B cell (primary cell): ENCODE measurements at regions not wholly inside any gene's neighbourhood (a gene's known extent, or its start where the extent isn't known, plus 50 kb on each side); places are given as distances from the start of the nearest gene placed in this dataset.

ENCODE experiments used
- ATAC-seq: fragments of 200-7000 bp; cut with Tn5 transposase; one replicate; pipeline ENCODE4 v1.10.0; 2021; ENCODE audit warnings: low read depth, mild to moderate bottlenecking, moderate number of reproducible peaks, moderate library complexity
- CTCF ChIA-PET: fragments of 350-600 bp; sonication (Branson Sonifier 250); formaldehyde crosslinking; loops from one replicate; lab custom pipeline; 2021; ENCODE audit warnings: antibody characterized with exemption, inconsistent platforms; lab: Charles Lee
- POLR2A ChIA-PET: fragments of 350-600 bp; sonication (Branson Sonifier 250); formaldehyde crosslinking; loops from one replicate; lab custom pipeline; 2021; ENCODE audit warnings: antibody characterized with exemption; lab: Charles Lee
- DNase-seq: peaks from one replicate; pipeline ENCODE4 v3.0.0; 2013
- H2AFZ ChIP-seq: 2 replicates; pipeline ENCODE4 v1.6.1; 2012; ENCODE audit warnings: mild to moderate bottlenecking, low read depth, low read length; ENCODE audit not compliant: insufficient read depth, poor library complexity, severe bottlenecking
- H3K27ac ChIP-seq, 2 donors: 1 replicate in 1 of 2; 2 replicates in 1 of 2; pipeline ENCODE4 v1.5.1; 2012 to 2013; ENCODE audit warnings: low read length in 2 of 2, mild to moderate bottlenecking in 2 of 2, moderate library complexity in 1 of 2
- H3K27me3 ChIP-seq, 4 experiments: fragments of 200-600 bp in 1 of 4; sonication (generic) in 1 of 4; replicated peaks in 1 of 4; 1 replicate in 2 of 4; 2 replicates in 2 of 4; pipeline versions ENCODE4 v1.6.1 to v1.7.0; 2013 to 2016; ENCODE audit warnings: low read length in 3 of 4, mild to moderate bottlenecking in 2 of 4, mixed read lengths in 1 of 4, moderate library complexity in 1 of 4; ENCODE audit not compliant: insufficient read depth in 4 of 4, control insufficient read depth in 3 of 4; ENCODE audit errors: control extremely low read depth in 1 of 4
- H3K36me3 ChIP-seq, 2 experiments: replicated peaks in 1 of 2; 1 replicate in 1 of 2; 2 replicates in 1 of 2; pipeline versions ENCODE4 v1.6.1 to v1.7.1; 2013; ENCODE audit warnings: low read length in 1 of 2; ENCODE audit not compliant: insufficient read depth in 2 of 2, control insufficient read depth in 1 of 2; ENCODE audit errors: control extremely low read depth in 1 of 2, extremely low read depth in 1 of 2
- H3K4me1 ChIP-seq, 2 donors: fragments of 200-600 bp in 1 of 2; sonication (generic) in 1 of 2; 1 replicate in 1 of 2; 2 replicates in 1 of 2; pipeline versions ENCODE4 v1.5.1 to v1.6.1; 2013 to 2017; ENCODE audit warnings: low read length in 2 of 2; ENCODE audit not compliant: control insufficient read depth in 2 of 2, insufficient read depth in 2 of 2
- H3K4me2 ChIP-seq: replicated peaks from 2 replicates; pipeline ENCODE3; 2012; ENCODE audit warnings: mild to moderate bottlenecking, low read depth, low read length; ENCODE audit not compliant: poor library complexity, severe bottlenecking
- H3K4me3 ChIP-seq, 5 experiments: fragments of 200-600 bp in 1 of 5; sonication (generic) in 1 of 5; 1 replicate in 3 of 5; 2 replicates in 2 of 5; pipeline versions ENCODE4 v1.5.1 to v1.7.0; 2011 to 2016; ENCODE audit warnings: low read length in 4 of 5, mild to moderate bottlenecking in 4 of 5, low read depth in 2 of 5, control low read depth in 1 of 5, moderate library complexity in 1 of 5; ENCODE audit not compliant: insufficient read depth in 1 of 5; ENCODE audit errors: control extremely low read depth in 1 of 5, extremely low read depth in 1 of 5
- H3K79me2 ChIP-seq: fragments of 200-600 bp; sonication (generic); one replicate; pipeline ENCODE4 v1.6.0; 2016; ENCODE audit warnings: low read length; ENCODE audit not compliant: control insufficient read depth, insufficient read depth
- H3K9ac ChIP-seq: fragments of 200-600 bp; sonication (generic); 2 replicates; pipeline ENCODE4 v1.6.1; 2017; ENCODE audit warnings: mild to moderate bottlenecking, low read length, moderate library complexity
- H3K9me3 ChIP-seq, 3 donors: one replicate each; pipeline versions ENCODE4 v1.6.1 to v1.7.1; 2013; ENCODE audit warnings: low read length in 2 of 3; ENCODE audit not compliant: control insufficient read depth in 2 of 3, insufficient read depth in 1 of 3; ENCODE audit errors: control extremely low read depth in 1 of 3
- H4K20me1 ChIP-seq: 2 replicates; pipeline ENCODE4 v1.6.0; 2012; ENCODE audit warnings: mild to moderate bottlenecking, low read length; ENCODE audit not compliant: insufficient read depth, control insufficient read depth, poor library complexity, severe bottlenecking
- H3K27ac Mint-ChIP-seq: one replicate; pipeline ENCODE4 v1.8.0; 2021; ENCODE audit warnings: mixed read lengths
- H3K27me3 Mint-ChIP-seq: one replicate; pipeline ENCODE4 v1.8.0; 2021; ENCODE audit warnings: mixed read lengths
- H3K4me1 Mint-ChIP-seq: one replicate; pipeline ENCODE4 v1.8.0; 2021; ENCODE audit warnings: mixed read lengths
- H3K4me3 Mint-ChIP-seq: one replicate; pipeline ENCODE4 v1.8.0; 2021; ENCODE audit warnings: mixed read lengths
- H3K9me3 Mint-ChIP-seq: one replicate; pipeline ENCODE4 v1.8.0; 2022; ENCODE audit warnings: mixed read lengths; ENCODE audit not compliant: insufficient read depth
- CTCF ChIP-seq: fragments of 200-600 bp; IDR thresholded peaks from one replicate; pipeline ENCODE4 v1.8.0; 2022; ENCODE audit warnings: antibody characterized with exemption, mild to moderate bottlenecking
- EZH2 ChIP-seq: IDR thresholded peaks from 2 replicates; pipeline ENCODE4 v1.6.1; 2012; ENCODE audit warnings: borderline replicate concordance, low read depth, mild to moderate bottlenecking, moderate library complexity, low read length; ENCODE audit not compliant: insufficient read depth, poor library complexity, severe bottlenecking
- WGBS: methylation state at CpG from one replicate; pipeline ENCODE4 v1.1.5; 2013; ENCODE audit warnings: missing lambda C conversion rate; ENCODE audit not compliant: insufficient coverage; 5-methylcytosine and 5-hydroxymethylcytosine counted together
- intact Hi-C: fragments of 100-400 bp; cut with micrococcal nuclease; formaldehyde crosslinking; loops from one replicate; pipeline ENCODE4 v1.10.0; 2022

DNA sequence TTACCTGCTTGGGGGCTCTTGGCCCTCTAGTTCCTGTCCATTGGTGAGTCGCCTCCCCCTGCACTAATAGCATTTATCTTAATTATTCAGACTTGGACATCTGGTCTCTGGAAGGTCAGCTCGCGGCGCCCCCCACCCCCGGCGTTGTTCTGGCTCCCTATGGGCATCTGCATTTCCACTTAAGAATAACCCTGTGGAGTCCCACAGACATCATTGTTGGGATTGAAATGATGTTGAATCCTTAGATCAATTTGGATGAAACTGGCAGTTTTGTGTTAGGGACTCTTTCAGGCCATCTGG lies 313.8 kb upstream of the HS6ST1 start:
- Histone ChIP-seq H3K9ac (no peak overlapping the region), H3K27ac (no peak overlapping the region), H3K79me2 (no peaks in the 10 kb centered on the region), H4K20me1 (no peaks in the 10 kb centered on the region), H3K4me3 (no peak overlapping the region), H3K36me3 (no peaks in the 10 kb centered on the region), H2AFZ (no peak overlapping the region), H3K27me3 (no peaks in the 10 kb centered on the region), H3K9me3 (no peaks in the 10 kb centered on the region), H3K4me1 (no peaks in the 10 kb centered on the region), H3K4me2 (no peak overlapping the region)
- CTCF ChIA-PET: no interaction called here
- H3K27me3 Mint-ChIP-seq: peaks cover 11% of the 10 kb centered on the region
- H3K9me3 Mint-ChIP-seq: no peaks in the 10 kb centered on the region
- intact Hi-C loops: no loop called here
- no peak for TF ChIP-seq CTCF
- TF ChIP-seq EZH2: no peak
- DNase-seq (no peak), ATAC-seq (no peak)
- WGBS: 67% methylated on average over 1 of the region's 6 CpGs
- H3K4me1 Mint-ChIP-seq: no peaks in the 10 kb centered on the region
- POLR2A ChIA-PET: no interaction called here
- H3K27ac Mint-ChIP-seq: no peak overlapping the region
- no peak overlapping the region for H3K4me3 Mint-ChIP-seq

GRCh38 chr2:128633501-128633900 lies 314.8 kb upstream of the HS6ST1 start:
- H3K9me3 ChIP-seq: no peaks in the 10 kb centered on the region
- Mint-ChIP-seq H3K27me3 (peaks cover 22% of the 10 kb centered on the region), H3K9me3 (no peaks in the 10 kb centered on the region), H3K4me3 (no peak overlapping the region), H3K27ac (no peak overlapping the region), H3K4me1 (no peaks in the 10 kb centered on the region)
- WGBS: 100% methylated on average over 1 of the region's 3 CpGs
- no peak overlapping the region for H2AFZ ChIP-seq
- H4K20me1 ChIP-seq: no peaks in the 10 kb centered on the region
- no peak overlapping the region for H3K9ac ChIP-seq
- H3K79me2 ChIP-seq: no peaks in the 10 kb centered on the region
- CTCF ChIA-PET: no interaction called here
- ATAC-seq: no peak
- H3K4me2 ChIP-seq: no peak overlapping the region
- intact Hi-C loops: no loop called here
- no peak for TF ChIP-seq CTCF
- TF ChIP-seq EZH2: no peak
- no peak for DNase-seq
- POLR2A ChIA-PET: no interaction called here
- no peak overlapping the region for H3K27ac ChIP-seq
- no peaks in the 10 kb centered on the region for H3K27me3 ChIP-seq
- no peaks in the 10 kb centered on the region for H3K4me1 ChIP-seq
- no peak overlapping the region for H3K4me3 ChIP-seq
- no peaks in the 10 kb centered on the region for H3K36me3 ChIP-seq
